ELF-1 (cell line): ENCODE measurements at regions not wholly inside any gene's neighbourhood (a gene's known extent, or its start where the extent isn't known, plus 50 kb on each side); places are given as distances from the start of the nearest gene placed in this dataset.

Experiments used
- DNase-seq: peaks from one replicate; pipeline ENCODE4 v3.0.0-alpha.2; 2016; ENCODE audit warnings: low read depth, low spot score

DNA sequence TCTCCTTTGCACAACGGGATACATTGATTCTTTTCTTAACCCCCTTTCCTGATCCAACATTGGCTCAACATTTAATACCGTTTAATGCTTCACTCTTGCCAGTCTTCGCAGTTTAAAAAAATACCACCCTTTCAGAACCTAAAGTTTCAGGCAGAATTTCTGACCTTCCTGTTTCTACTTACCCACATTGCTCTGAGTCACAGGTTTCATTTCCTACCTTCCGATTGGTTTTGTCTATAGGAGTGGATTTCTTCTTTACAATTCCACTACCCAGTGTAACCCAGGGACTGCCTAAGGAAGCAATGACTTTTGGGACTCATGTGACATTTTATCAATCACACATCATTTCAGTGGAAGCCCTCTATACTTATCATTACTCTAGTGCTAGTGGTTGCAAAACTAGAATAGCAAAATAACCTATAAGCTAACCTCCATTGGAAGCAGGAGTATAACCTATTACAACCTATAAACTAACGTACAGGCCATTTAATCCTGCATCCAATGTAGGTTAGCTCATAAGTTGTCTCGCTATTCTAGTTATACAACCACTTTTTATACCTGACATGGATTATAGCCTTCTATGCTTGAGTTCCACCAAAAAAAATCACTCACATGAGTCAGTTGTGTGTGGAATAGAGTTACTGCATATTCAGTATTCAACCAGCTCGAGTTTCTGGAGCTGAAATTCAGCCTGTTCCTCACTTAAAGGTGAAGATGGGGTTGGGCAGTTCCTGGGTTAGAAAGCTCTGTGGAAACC, 64.9 kb upstream of the KITLG start:
- DNase-seq, result no peak

DNA sequence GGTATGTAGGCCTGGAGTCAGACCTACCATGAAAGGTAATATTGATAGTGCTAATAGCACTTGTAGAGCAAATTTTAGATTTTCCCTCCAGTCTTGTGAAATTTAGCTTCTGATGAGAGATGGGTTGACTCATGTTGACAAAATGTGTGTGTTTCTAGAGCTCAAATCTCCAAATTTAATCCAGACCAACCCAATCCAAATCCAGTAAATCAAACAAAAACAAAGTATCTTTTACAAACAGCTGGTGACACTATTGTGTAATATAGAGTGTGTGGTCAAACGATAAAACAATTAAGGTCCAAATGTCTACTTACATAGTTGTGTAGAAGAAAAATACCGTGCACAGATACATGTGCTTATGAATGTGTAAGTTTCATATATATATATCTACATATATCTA, 63.4 kb upstream of the KITLG start:
- no peak for DNase-seq

DNA sequence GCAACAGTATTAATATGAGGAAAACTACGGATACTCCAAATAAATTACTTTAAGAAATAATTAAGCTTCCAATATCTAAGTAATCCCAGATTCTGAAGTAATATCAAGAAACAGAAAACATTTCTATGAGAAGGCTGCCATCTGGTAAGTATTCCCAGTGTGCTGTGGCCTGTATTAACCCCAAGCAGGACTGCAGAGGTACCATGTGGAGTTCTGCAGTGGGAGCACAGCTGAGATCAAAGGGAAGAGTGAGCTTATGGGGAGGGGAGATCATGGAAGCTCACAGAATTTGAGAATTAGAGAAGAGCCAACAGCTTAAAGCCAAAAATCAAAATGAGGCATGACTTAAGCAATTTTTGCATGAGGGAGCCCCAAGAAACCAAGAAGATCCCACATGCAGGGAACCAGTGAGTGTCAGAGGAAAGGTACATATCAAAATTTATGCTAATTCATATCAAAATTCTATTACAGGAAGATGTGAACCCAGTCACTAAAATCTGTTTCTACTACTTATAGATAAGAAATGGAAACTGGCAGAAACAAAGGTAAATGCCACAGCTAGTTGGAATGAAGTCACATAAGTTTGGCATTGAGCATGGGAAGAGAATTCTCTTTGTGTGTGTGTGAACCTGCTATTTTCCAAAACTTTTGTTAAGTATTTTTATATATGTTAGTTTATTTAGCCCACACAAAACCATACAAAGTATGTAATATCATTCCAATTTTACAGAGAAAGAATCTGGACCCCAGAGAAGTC, 62.6 kb upstream of the KITLG start:
- no peak for DNase-seq

DNA sequence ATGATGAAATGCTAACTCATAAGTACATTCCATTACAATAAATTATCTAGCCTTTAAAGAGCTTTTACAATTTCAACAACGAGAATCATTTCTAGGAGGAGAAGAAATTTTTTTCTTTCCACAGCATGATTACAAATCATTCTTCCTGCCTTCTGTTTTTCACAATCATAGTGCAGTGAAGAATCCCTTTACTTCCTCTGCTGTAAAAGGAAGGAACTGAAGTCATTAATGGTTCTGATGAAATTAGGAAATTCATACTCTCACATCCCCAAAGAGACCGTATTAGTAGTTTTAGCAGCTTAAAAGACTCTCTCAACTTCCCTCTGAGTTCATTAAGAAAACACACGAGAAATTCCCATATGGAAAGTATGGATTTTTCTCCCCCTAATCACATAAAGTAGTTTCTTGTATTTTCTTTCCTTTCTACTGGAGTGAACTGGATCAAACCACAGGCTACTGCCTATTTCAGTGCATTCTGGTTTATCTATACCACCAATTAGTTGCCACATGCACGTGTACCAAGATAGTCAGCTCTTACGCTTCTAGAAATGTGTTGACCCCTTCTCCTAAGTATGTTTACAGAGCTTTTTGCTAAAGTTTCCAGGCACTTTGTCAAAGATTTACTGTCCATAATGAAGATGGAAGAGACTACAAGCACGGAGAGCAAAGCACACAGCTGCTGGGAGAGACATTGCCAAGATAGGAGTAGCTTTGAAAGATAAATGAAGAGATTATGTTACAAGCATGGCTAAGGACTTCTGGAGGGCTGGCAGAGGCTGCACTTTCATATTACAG, 58.9 kb upstream of the KITLG start:
- no peak for DNase-seq

DNA sequence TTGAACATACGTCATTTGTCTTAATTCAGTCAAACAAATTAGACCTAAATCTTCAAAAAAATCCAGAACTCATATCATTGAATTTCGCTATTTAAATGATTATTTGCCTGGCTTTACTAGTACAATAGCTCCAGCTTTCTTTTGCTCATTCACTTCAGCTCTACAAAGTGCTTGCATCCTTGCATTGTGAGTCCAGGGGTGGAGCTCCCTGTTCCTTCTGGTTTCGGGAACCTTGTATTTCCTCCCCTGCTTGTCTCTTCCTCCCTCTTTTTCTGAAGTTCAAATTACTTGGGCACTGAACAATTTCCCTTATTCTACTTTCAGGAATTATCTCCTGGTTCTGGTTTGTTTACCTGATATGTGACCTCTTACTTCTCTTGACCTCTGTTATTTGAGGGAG, 58.1 kb upstream of the KITLG start:
- no peak for DNase-seq

DNA sequence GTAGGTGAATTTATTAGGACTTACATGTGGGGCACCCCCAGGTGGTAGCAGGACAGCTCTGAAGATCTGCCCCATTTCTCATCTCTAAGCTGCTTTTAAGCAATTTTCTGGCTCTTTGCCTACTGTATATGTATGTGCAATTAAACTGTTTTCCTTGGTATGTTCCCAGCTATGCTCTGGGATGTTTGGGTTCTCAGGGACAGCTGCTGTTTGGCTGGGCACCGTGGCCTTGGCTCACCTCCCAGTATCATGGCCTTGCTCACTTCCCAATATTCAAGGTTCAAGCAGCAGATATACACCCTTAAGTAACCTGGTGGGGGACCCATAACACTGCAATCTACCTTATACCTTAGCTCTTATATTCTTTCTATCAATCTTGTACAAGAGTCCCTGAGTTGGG, 53.7 kb upstream of the KITLG start:
- no peak for DNase-seq

DNA sequence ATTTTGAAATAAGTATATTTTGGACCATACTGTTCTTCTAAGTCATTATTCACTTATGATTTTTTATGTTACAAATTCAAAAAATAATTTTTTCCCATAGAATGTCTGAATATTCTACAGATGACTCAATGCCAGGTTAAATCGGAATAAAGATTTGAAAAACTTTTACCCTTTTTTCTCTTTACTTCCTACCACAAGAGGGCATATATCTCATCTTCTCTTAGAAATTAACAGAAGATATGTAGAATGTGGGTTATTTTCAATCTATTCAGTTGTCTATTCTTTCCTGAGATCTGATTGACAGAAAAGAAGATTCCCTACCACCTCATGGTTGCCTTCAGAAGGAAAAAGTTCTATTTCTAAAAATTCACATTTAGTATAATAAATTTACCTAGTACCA, 53.0 kb upstream of the KITLG start:
- DNase-seq, result no peak

DNA sequence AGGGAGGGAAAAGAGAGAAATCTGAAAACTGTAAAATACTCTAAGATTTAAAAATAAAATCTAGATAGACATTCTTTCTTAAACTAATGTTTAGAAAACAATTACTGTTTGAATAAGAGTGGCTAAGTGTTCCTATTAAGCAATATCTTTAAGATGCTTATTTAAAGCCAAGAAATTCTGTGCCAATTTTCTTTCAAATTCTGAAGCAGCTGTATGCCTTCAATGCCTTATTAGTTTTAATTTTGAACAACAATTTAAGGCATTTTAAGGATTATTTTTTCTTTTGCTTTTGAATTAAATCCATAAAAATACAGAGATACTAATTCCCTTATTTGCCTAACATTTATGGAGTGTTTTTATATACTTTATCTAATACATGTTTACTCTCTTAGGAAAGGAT, 50.3 kb upstream of the KITLG start:
- no peak for DNase-seq
